Caco-2 (cell line): ENCODE measurements at regions not wholly inside any gene's neighbourhood (a gene's known extent, or its start where the extent isn't known, plus 50 kb on each side); places are given as distances from the start of the nearest gene placed in this dataset.

Experiments
- BruUV-seq: library from RNA; stranded (reverse); fragments of 400-500 nt; replicated peaks from 2 replicates; lab custom pipeline; 2021; lab: Mats Ljungman, UMichigan
- CTCF ChIA-PET: fragments of 300-600 bp; sonication (Branson Sonifier 250); formaldehyde crosslinking; loops from one replicate; lab custom pipeline; 2022; ENCODE audit warnings: antibody characterized with exemption; lab: Charles Lee
- POLR2A ChIA-PET: fragments of 300-600 bp; sonication (Branson Sonifier 250); formaldehyde crosslinking; loops from one replicate; lab custom pipeline; 2022; ENCODE audit warnings: antibody characterized with exemption; lab: Charles Lee
- DNase-seq, 2 experiments: peaks; one replicate each; pipeline versions ENCODE4 v3.0.0 to v3.0.0-alpha.2; 2020 to 2022
- H3K27me3 ChIP-seq: replicated peaks from 2 replicates; pipeline ENCODE4 v1.6.0; 2011; ENCODE audit warnings: low read length; ENCODE audit not compliant: control insufficient read depth, insufficient read depth
- H3K36me3 ChIP-seq: 2 replicates; pipeline ENCODE4 v1.5.1; 2011; ENCODE audit warnings: low read length; ENCODE audit not compliant: control insufficient read depth, insufficient read depth
- H3K4me1 ChIP-seq: fragments of 250-450 bp; sonication (Bioruptor Pico); 2 replicates; pipeline ENCODE4 v1.5.1; 2020; ENCODE audit warnings: mild to moderate bottlenecking
- H3K4me3 ChIP-seq: 2 replicates; pipeline ENCODE4 v1.5.1; 2011; ENCODE audit warnings: low read depth, mild to moderate bottlenecking, control low read depth, low read length
- H3K9me3 ChIP-seq: fragments of 250-450 bp; sonication (Bioruptor Pico); 2 replicates; pipeline ENCODE4 v1.5.1; 2020; ENCODE audit warnings: mild to moderate bottlenecking, moderate library complexity
- H3K27ac Mint-ChIP-seq: one replicate; pipeline ENCODE4 v1.8.0; 2022; ENCODE audit warnings: mixed read lengths; ENCODE audit not compliant: unreplicated experiment
- H3K27me3 Mint-ChIP-seq: one replicate; pipeline ENCODE4 v1.8.0; 2022; ENCODE audit warnings: mixed read lengths; ENCODE audit not compliant: insufficient read depth, unreplicated experiment
- H3K36me3 Mint-ChIP-seq: one replicate; pipeline ENCODE4 v1.8.0; 2022; ENCODE audit warnings: mild to moderate bottlenecking, mixed read lengths; ENCODE audit not compliant: insufficient read depth, unreplicated experiment
- H3K4me1 Mint-ChIP-seq: one replicate; pipeline ENCODE4 v1.8.0; 2022; ENCODE audit warnings: low read depth, mixed read lengths; ENCODE audit not compliant: unreplicated experiment
- H3K4me3 Mint-ChIP-seq: one replicate; pipeline ENCODE4 v1.8.0; 2022; ENCODE audit warnings: mild to moderate bottlenecking, moderate library complexity, mixed read lengths; ENCODE audit not compliant: unreplicated experiment
- H3K9me3 Mint-ChIP-seq: one replicate; pipeline ENCODE4 v1.8.0; 2022; ENCODE audit warnings: mixed read lengths; ENCODE audit not compliant: unreplicated experiment
- intact Hi-C: fragments of 100-400 bp; cut with micrococcal nuclease; formaldehyde crosslinking; loops from one replicate; pipeline ENCODE4 v1.10.0; 2022; ENCODE audit not compliant: unreplicated experiment
- TF ChIP-seq, protein P1 (sequence below), 2 experiments: fragments of 200-600 bp in 1 of 2; IDR thresholded peaks; 1 replicate in 1 of 2; 2 replicates in 1 of 2; pipeline versions ENCODE4 v1.5.1 to v1.8.0; 2011 to 2022; ENCODE audit warnings: antibody characterized with exemption in 1 of 2, control low read depth in 1 of 2, inconsistent platforms in 1 of 2, low read depth in 1 of 2, low read length in 1 of 2, mild to moderate bottlenecking in 1 of 2, moderate library complexity in 1 of 2; ENCODE audit not compliant: insufficient read depth in 1 of 2, severe bottlenecking in 1 of 2, unreplicated experiment in 1 of 2

GRCh38 chr18:70709720-70710119, 420.9 kb downstream of the SOCS6 start:
- H3K4me3 Mint-ChIP-seq = no peak overlapping the region
- no TSS peak for BruUV-seq
- no peak overlapping the region for H3K27ac Mint-ChIP-seq
- H3K36me3 Mint-ChIP-seq = no peaks in the 10 kb centered on the region
- Histone ChIP-seq H3K4me3 (no peak overlapping the region), H3K9me3 (no peaks in the 10 kb centered on the region), H3K4me1 (no peaks in the 10 kb centered on the region), H3K27me3 (no peaks in the 10 kb centered on the region), H3K36me3 (no peaks in the 10 kb centered on the region)
- CTCF ChIA-PET = no interaction called here
- H3K27me3 Mint-ChIP-seq = peaks cover 3% of the 10 kb centered on the region
- DNase-seq = no peak
- H3K4me1 Mint-ChIP-seq = no peaks in the 10 kb centered on the region
- H3K9me3 Mint-ChIP-seq = peaks cover 8% of the 10 kb centered on the region
- TF ChIP-seq, protein P1, sequence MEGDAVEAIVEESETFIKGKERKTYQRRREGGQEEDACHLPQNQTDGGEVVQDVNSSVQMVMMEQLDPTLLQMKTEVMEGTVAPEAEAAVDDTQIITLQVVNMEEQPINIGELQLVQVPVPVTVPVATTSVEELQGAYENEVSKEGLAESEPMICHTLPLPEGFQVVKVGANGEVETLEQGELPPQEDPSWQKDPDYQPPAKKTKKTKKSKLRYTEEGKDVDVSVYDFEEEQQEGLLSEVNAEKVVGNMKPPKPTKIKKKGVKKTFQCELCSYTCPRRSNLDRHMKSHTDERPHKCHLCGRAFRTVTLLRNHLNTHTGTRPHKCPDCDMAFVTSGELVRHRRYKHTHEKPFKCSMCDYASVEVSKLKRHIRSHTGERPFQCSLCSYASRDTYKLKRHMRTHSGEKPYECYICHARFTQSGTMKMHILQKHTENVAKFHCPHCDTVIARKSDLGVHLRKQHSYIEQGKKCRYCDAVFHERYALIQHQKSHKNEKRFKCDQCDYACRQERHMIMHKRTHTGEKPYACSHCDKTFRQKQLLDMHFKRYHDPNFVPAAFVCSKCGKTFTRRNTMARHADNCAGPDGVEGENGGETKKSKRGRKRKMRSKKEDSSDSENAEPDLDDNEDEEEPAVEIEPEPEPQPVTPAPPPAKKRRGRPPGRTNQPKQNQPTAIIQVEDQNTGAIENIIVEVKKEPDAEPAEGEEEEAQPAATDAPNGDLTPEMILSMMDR (IDR thresholded peaks at IDR 0.05; ENCODE audit: insufficient read depth in 1 of 2, low read depth in 1 of 2, low read length in 1 of 2, severe bottlenecking in 1 of 2, unreplicated experiment in 1 of 2) = no peak
- intact Hi-C loops = no loop called here
- POLR2A ChIA-PET = no interaction called here

DNA sequence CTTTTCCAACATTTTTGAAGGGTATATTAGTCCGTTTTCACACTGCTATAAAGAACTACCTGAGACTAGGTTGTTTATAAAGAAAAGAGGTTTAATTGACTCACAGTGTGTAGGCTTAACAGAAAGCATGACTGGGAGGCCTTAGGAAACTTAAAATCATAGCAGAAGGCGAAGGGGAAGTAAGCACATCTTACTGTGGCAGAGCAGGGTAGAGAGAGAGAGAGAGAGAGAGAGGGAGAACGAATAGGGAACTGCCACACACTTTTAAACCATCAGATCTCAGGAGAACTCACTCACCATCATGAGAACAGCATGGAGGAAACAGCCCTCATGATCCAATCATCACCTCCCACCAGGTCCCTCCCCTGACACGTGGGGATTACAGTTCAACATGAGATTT, 420.3 kb downstream of the SOCS6 start:
- intact Hi-C loops = no loop called here

GRCh38 chr18:70705831-70706416, 417.1 kb downstream of the SOCS6 start:
- CTCF ChIA-PET = interaction anchor here (0.6 kb wide), 1 partner anchor 107 kb away, joined by 4 read pairs; no protein-coding TSS in a partner anchor

More for the DNA sequence above, 420.3 kb downstream of the SOCS6 start:
- BruUV-seq = no TSS peak
- H3K4me3 Mint-ChIP-seq = no peak overlapping the region
- H3K27ac Mint-ChIP-seq = no peak overlapping the region
- ChIA-PET CTCF (no interaction called here), POLR2A (no interaction called here)
- H3K27me3 ChIP-seq = no peaks in the 10 kb centered on the region
- H3K36me3 Mint-ChIP-seq = no peaks in the 10 kb centered on the region
- no peak for DNase-seq
- peaks cover 3% of the 10 kb centered on the region for H3K27me3 Mint-ChIP-seq
- H3K36me3 ChIP-seq = no peaks in the 10 kb centered on the region
- TF ChIP-seq, protein P1 (IDR thresholded peaks at IDR 0.05; ENCODE audit: insufficient read depth in 1 of 2, low read depth in 1 of 2, low read length in 1 of 2, severe bottlenecking in 1 of 2, unreplicated experiment in 1 of 2) = no peak
- H3K4me3 ChIP-seq = no peak overlapping the region
- H3K9me3 ChIP-seq = no peaks in the 10 kb centered on the region
- H3K9me3 Mint-ChIP-seq = peaks cover 7% of the 10 kb centered on the region
- H3K4me1 ChIP-seq = no peaks in the 10 kb centered on the region
- no peaks in the 10 kb centered on the region for H3K4me1 Mint-ChIP-seq

More at GRCh38 chr18:70705831-70706416, 417.1 kb downstream of the SOCS6 start:
- Mint-ChIP-seq H3K27ac (no peak overlapping the region), H3K4me3 (no peak overlapping the region), H3K36me3 (no peaks in the 10 kb centered on the region), H3K4me1 (no peaks in the 10 kb centered on the region), H3K27me3 (peaks cover 4% of the 10 kb centered on the region), H3K9me3 (no peaks in the 10 kb centered on the region)
- POLR2A ChIA-PET = no interaction called here
- H3K4me3 ChIP-seq = no peak overlapping the region
- intact Hi-C loops = no loop called here
- H3K36me3 ChIP-seq = no peaks in the 10 kb centered on the region
- H3K9me3 ChIP-seq = no peaks in the 10 kb centered on the region
- H3K27me3 ChIP-seq = no peaks in the 10 kb centered on the region
- BruUV-seq = no TSS peak
- DNase-seq = no peak
- TF ChIP-seq, protein P1 (IDR thresholded peaks at IDR 0.05; ENCODE audit: insufficient read depth in 1 of 2, low read depth in 1 of 2, low read length in 1 of 2, severe bottlenecking in 1 of 2, unreplicated experiment in 1 of 2) = no peak
- H3K4me1 ChIP-seq = no peaks in the 10 kb centered on the region
